HEK293 (cell line): ENCODE measurements at regions not wholly inside any gene's neighbourhood (a gene's known extent, or its start where the extent isn't known, plus 50 kb on each side); places are given as distances from the start of the nearest gene placed in this dataset.

Source experiments
- CTCF ChIA-PET: fragments of 350-600 bp; formaldehyde crosslinking; extraction: SDS; loops from one replicate; lab custom pipeline; 2021; ENCODE audit warnings: antibody characterized with exemption; lab: Yijun Ruan, JAX
- POLR2A ChIA-PET: fragments of 300-600 bp; formaldehyde crosslinking; extraction: SDS; loops from one replicate; lab custom pipeline; 2020; ENCODE audit warnings: antibody characterized with exemption, inconsistent platforms; lab: Yijun Ruan, JAX
- H3K27ac ChIP-seq: fragments of 200-500 bp; sonication (Bioruptor generic); 2 replicates; pipeline ENCODE4 v1.5.1; 2014; ENCODE audit warnings: low read depth, low read length, control low read depth, inconsistent platforms; ENCODE audit errors: extremely low read depth
- H3K36me3 ChIP-seq, 2 experiments: fragments of 200-500 bp in 1 of 2; sonication (Bioruptor generic) in 1 of 2; 1 replicate in 1 of 2; 2 replicates in 1 of 2; pipeline ENCODE4 v1.5.1; 2014 to 2017; ENCODE audit warnings: inconsistent platforms in 2 of 2, low read length in 2 of 2; ENCODE audit not compliant: control insufficient read depth in 2 of 2, insufficient read depth in 1 of 2
- H3K4me1 ChIP-seq: fragments of 200-500 bp; sonication (Bioruptor generic); 2 replicates; pipeline ENCODE4 v1.5.1; 2014; ENCODE audit warnings: mild to moderate bottlenecking, low read length, inconsistent platforms; ENCODE audit not compliant: control insufficient read depth, insufficient read depth
- H3K4me3 ChIP-seq: 2 replicates; pipeline ENCODE4 v1.5.1; 2011; ENCODE audit warnings: low read depth, mild to moderate bottlenecking, control low read depth, low read length, moderate library complexity
- H3K9me3 ChIP-seq: fragments of 200-500 bp; sonication (Bioruptor generic); 2 replicates; pipeline ENCODE4 v1.5.1; 2014; ENCODE audit warnings: low read depth, low read length, inconsistent platforms; ENCODE audit not compliant: control insufficient read depth, insufficient read depth
- BCL11B ChIP-seq: fragments of 450-650 bp; formaldehyde crosslinking; IDR thresholded peaks from 2 replicates; pipeline ENCODE4 v1.5.1; 2016; ENCODE audit warnings: low read depth, missing biosample characterization, missing genetic modification characterization
- GLIS1 ChIP-seq: fragments of 450-650 bp; formaldehyde crosslinking; IDR thresholded peaks from 2 replicates; pipeline ENCODE4 v1.5.1; 2016; ENCODE audit warnings: missing biosample characterization, missing genetic modification characterization
- KLF10 ChIP-seq: fragments of 450-650 bp; IDR thresholded peaks from 2 replicates; pipeline ENCODE4 v1.5.1; 2018; ENCODE audit warnings: missing biosample characterization, mild to moderate bottlenecking, missing genetic modification characterization
- KLF16 ChIP-seq: fragments of 450-650 bp; formaldehyde crosslinking; IDR thresholded peaks from 2 replicates; pipeline ENCODE4 v1.5.1; 2017; ENCODE audit warnings: missing biosample characterization, missing genetic modification characterization
- SP3 ChIP-seq: fragments of 450-650 bp; formaldehyde crosslinking; IDR thresholded peaks from 2 replicates; pipeline ENCODE4 v1.5.1; 2016; ENCODE audit warnings: missing biosample characterization, missing genetic modification characterization
- TSHZ1 ChIP-seq: fragments of 450-650 bp; formaldehyde crosslinking; IDR thresholded peaks from 2 replicates; pipeline ENCODE4 v1.5.1; 2016; ENCODE audit warnings: missing biosample characterization, missing genetic modification characterization, borderline replicate concordance
- ZBTB1 ChIP-seq: fragments of 450-650 bp; formaldehyde crosslinking; IDR thresholded peaks from 2 replicates; pipeline ENCODE4 v1.5.1; 2016; ENCODE audit warnings: missing biosample characterization, missing genetic modification characterization
- ZBTB26 ChIP-seq: fragments of 450-650 bp; formaldehyde crosslinking; optimal IDR thresholded peaks from 2 replicates; pipeline ENCODE3; 2016; ENCODE audit warnings: missing biosample characterization, mild to moderate bottlenecking, missing genetic modification characterization
- ZBTB6 ChIP-seq: fragments of 450-650 bp; formaldehyde crosslinking; IDR thresholded peaks from 2 replicates; pipeline ENCODE4 v1.5.1; 2017; ENCODE audit warnings: missing biosample characterization, missing genetic modification characterization
- ZBTB8A ChIP-seq: fragments of 450-650 bp; formaldehyde crosslinking; IDR thresholded peaks from 2 replicates; pipeline ENCODE4 v1.5.1; 2016; ENCODE audit warnings: missing biosample characterization, missing genetic modification characterization
- ZNF146 ChIP-seq: fragments of 450-650 bp; formaldehyde crosslinking; IDR thresholded peaks from 2 replicates; pipeline ENCODE4 v1.5.1; 2016; ENCODE audit warnings: missing biosample characterization, missing genetic modification characterization
- ZNF19 ChIP-seq: fragments of 450-650 bp; formaldehyde crosslinking; IDR thresholded peaks from 2 replicates; pipeline ENCODE4; 2016; ENCODE audit warnings: missing biosample characterization, missing genetic modification characterization, low read depth
- ZNF214 ChIP-seq: fragments of 450-650 bp; formaldehyde crosslinking; IDR thresholded peaks from 2 replicates; pipeline ENCODE4 v1.5.1; 2017; ENCODE audit warnings: missing biosample characterization, mild to moderate bottlenecking, missing genetic modification characterization, borderline replicate concordance
- ZNF221 ChIP-seq: fragments of 450-650 bp; formaldehyde crosslinking; IDR thresholded peaks from 2 replicates; pipeline ENCODE4 v1.5.1; 2017; ENCODE audit warnings: missing biosample characterization, missing genetic modification characterization, borderline replicate concordance
- ZNF362 ChIP-seq: fragments of 450-650 bp; formaldehyde crosslinking; IDR thresholded peaks from 2 replicates; pipeline ENCODE4 v1.5.1; 2016; ENCODE audit warnings: missing biosample characterization, missing genetic modification characterization
- ZNF561 ChIP-seq: fragments of 450-650 bp; IDR thresholded peaks from 2 replicates; pipeline ENCODE4 v1.5.1; 2018; ENCODE audit warnings: missing biosample characterization, missing genetic modification characterization, borderline replicate concordance
- ZNF585B ChIP-seq: fragments of 450-650 bp; formaldehyde crosslinking; IDR thresholded peaks from 2 replicates; pipeline ENCODE4 v1.5.1; 2016; ENCODE audit warnings: missing biosample characterization, missing genetic modification characterization
- ZNF629 ChIP-seq: fragments of 450-650 bp; formaldehyde crosslinking; IDR thresholded peaks from 2 replicates; pipeline ENCODE4 v1.5.1; 2017; ENCODE audit warnings: missing biosample characterization, missing genetic modification characterization
- ZNF664 ChIP-seq: fragments of 450-650 bp; formaldehyde crosslinking; IDR thresholded peaks from 2 replicates; pipeline ENCODE4 v1.5.1; 2016; ENCODE audit warnings: missing biosample characterization, missing genetic modification characterization
- ZNF707 ChIP-seq: fragments of 450-650 bp; formaldehyde crosslinking; IDR thresholded peaks from 2 replicates; pipeline ENCODE4 v1.5.1; 2016; ENCODE audit warnings: missing biosample characterization, missing genetic modification characterization
- ZNF776 ChIP-seq: fragments of 450-650 bp; formaldehyde crosslinking; IDR thresholded peaks from 2 replicates; pipeline ENCODE4 v1.5.0; 2017; ENCODE audit warnings: missing biosample characterization, missing genetic modification characterization, borderline replicate concordance
- ZNF785 ChIP-seq: fragments of 450-650 bp; formaldehyde crosslinking; IDR thresholded peaks from 2 replicates; pipeline ENCODE4 v1.5.1; 2016; ENCODE audit warnings: missing biosample characterization, missing genetic modification characterization

GRCh38 chr2:49367003-49367402, 212.7 kb upstream of the FSHR start (continued):
- no peak for TF ChIP-seq ZNF664
- no peak for TF ChIP-seq ZBTB1 (tag by site-specific recombination)
- no peak for TF ChIP-seq ZNF146 (tag by site-specific recombination)

GRCh38 chr2:49360407-49360767, 206.1 kb upstream of the FSHR start:
- no peak overlapping the region for H3K4me3 ChIP-seq
- no peaks in the 10 kb centered on the region for H3K9me3 ChIP-seq
- H3K4me1 ChIP-seq: no peaks in the 10 kb centered on the region
- no peak overlapping the region for H3K27ac ChIP-seq
- CTCF ChIA-PET: no interaction called here
- TF ChIP-seq KLF10 (tag by site-specific recombination): no peak
- no peak for TF ChIP-seq ZNF776
- no peak for TF ChIP-seq SP3 (tag by site-specific recombination)
- no peak for TF ChIP-seq ZNF362
- TF ChIP-seq ZNF707 (tag by site-specific recombination): no peak
- no peak for TF ChIP-seq ZNF561
- no peak for TF ChIP-seq ZNF221 (tag by site-specific recombination)
- TF ChIP-seq ZBTB26 (tag by site-specific recombination): no peak
- no peak for TF ChIP-seq ZBTB8A (tag by site-specific recombination)
- TF ChIP-seq ZNF629: no peak
- no peak for TF ChIP-seq GLIS1
- no peak for TF ChIP-seq ZNF214 (tag by site-specific recombination)
- no peak for TF ChIP-seq KLF16 (tag by site-specific recombination)
- no peak for TF ChIP-seq ZNF785 (tag by site-specific recombination)
- TF ChIP-seq BCL11B (tag by site-specific recombination): no peak
- TF ChIP-seq ZNF585B (tag by site-specific recombination): no peak
- TF ChIP-seq ZNF664: no peak
- no peak for TF ChIP-seq ZNF19 (tag by site-specific recombination)
- no peak for TF ChIP-seq TSHZ1
- no peak for TF ChIP-seq ZBTB6 (tag by site-specific recombination)
- no peaks in the 10 kb centered on the region for H3K36me3 ChIP-seq
- POLR2A ChIA-PET: no interaction called here
